NOMO-1 (cell line): ENCODE measurements at regions not wholly inside any gene's neighbourhood (a gene's known extent, or its start where the extent isn't known, plus 50 kb on each side); places are given as distances from the start of the nearest gene placed in this dataset.
"Not testable (repeated sequence)": the region's sequence is repeated elsewhere in the genome, so short reads cannot be mapped to it uniquely, and the experiment has no call there.

Experiments used
- DNase-seq, 2 experiments: peaks; one replicate each; lab custom pipeline; 2025; ENCODE audit not compliant: unreplicated experiment in 2 of 2; lab: John Stamatoyannopoulos, UW

- no peak for DNase-seq
These were observed 164.5 kb upstream of the CACNA1E start for GRCh38 chr1:181318858-181319235.

GRCh38 chr1:181319907-181320306 lies 163.4 kb upstream of the CACNA1E start:
- DNase-seq, result no peak

- DNase-seq, result no peak
These were observed 158.3 kb upstream of the CACNA1E start for GRCh38 chr1:181324797-181325616.

- DNase-seq, result not testable (repeated sequence)
These were observed 157.6 kb upstream of the CACNA1E start for GRCh38 chr1:181325765-181326164.

- DNase-seq, result no peak
These were observed 157.0 kb upstream of the CACNA1E start for GRCh38 chr1:181326348-181326747.

- DNase-seq, result no peak
These were observed 155.5 kb upstream of the CACNA1E start for GRCh38 chr1:181327796-181328195.

GRCh38 chr1:181334724-181335123 lies 148.6 kb upstream of the CACNA1E start:
- no peak for DNase-seq

GRCh38 chr1:181335631-181336030 lies 147.7 kb upstream of the CACNA1E start:
- DNase-seq, result no peak

GRCh38 chr1:181341026-181341632 lies 142.2 kb upstream of the CACNA1E start:
- DNase-seq, result no peak

GRCh38 chr1:181344091-181344490 lies 139.2 kb upstream of the CACNA1E start:
- no peak for DNase-seq

- no peak for DNase-seq
These were observed 138.2 kb upstream of the CACNA1E start for GRCh38 chr1:181345146-181345545.

GRCh38 chr1:181347495-181348390 lies 135.6 kb upstream of the CACNA1E start:
- DNase-seq, result no peak

GRCh38 chr1:181349512-181349911 lies 133.8 kb upstream of the CACNA1E start:
- no peak for DNase-seq

- DNase-seq, result no peak
These were observed 133.2 kb upstream of the CACNA1E start for GRCh38 chr1:181350131-181350530.

GRCh38 chr1:181351740-181352139 lies 131.6 kb upstream of the CACNA1E start:
- no peak for DNase-seq

GRCh38 chr1:181352695-181353094 lies 130.6 kb upstream of the CACNA1E start:
- no peak for DNase-seq

GRCh38 chr1:181353526-181353925 lies 129.8 kb upstream of the CACNA1E start:
- DNase-seq, result no peak

- DNase-seq, result peak; percentile 35 to 51
These were observed 128.5 kb upstream of the CACNA1E start for GRCh38 chr1:181354865-181355264.

- peak; percentile 84 to 98 for DNase-seq
These were observed 126.6 kb upstream of the CACNA1E start for GRCh38 chr1:181356505-181357340.

- no peak for DNase-seq
These were observed 124.3 kb upstream of the CACNA1E start for GRCh38 chr1:181359012-181359411.
